ENCODE measurements at regions not wholly inside any gene's neighbourhood (a gene's known extent, or its start where the extent isn't known, plus 50 kb on each side); places are given as distances from the start of the nearest gene placed in this dataset.

- TF ChIP-seq ZNF274 (IDR thresholded peaks at IDR 0.05; ENCODE audit: low read depth, low read length) = no peak
- no peak for TF ChIP-seq YY1 (IDR thresholded peaks at IDR 0.05; ENCODE audit: insufficient read depth, insufficient read length)
These were observed 103.5 kb downstream of the NOL4 start for GRCh38 chr18:34121200-34121721.

All from NT2/D1 (cell line).